HEK293 (cell line): ENCODE measurements at regions not wholly inside any gene's neighbourhood (a gene's known extent, or its start where the extent isn't known, plus 50 kb on each side); places are given as distances from the start of the nearest gene placed in this dataset.

Experiments
- CTCF ChIA-PET: fragments of 350-600 bp; formaldehyde crosslinking; extraction: SDS; loops from one replicate; lab custom pipeline; 2021; ENCODE audit warnings: antibody characterized with exemption; lab: Yijun Ruan, JAX
- POLR2A ChIA-PET: fragments of 300-600 bp; formaldehyde crosslinking; extraction: SDS; loops from one replicate; lab custom pipeline; 2020; ENCODE audit warnings: antibody characterized with exemption, inconsistent platforms; lab: Yijun Ruan, JAX
- H3K27ac ChIP-seq: fragments of 200-500 bp; sonication (Bioruptor generic); 2 replicates; pipeline ENCODE4 v1.5.1; 2014; ENCODE audit warnings: low read depth, low read length, control low read depth, inconsistent platforms; ENCODE audit errors: extremely low read depth
- H3K36me3 ChIP-seq, 2 experiments: fragments of 200-500 bp in 1 of 2; sonication (Bioruptor generic) in 1 of 2; 1 replicate in 1 of 2; 2 replicates in 1 of 2; pipeline ENCODE4 v1.5.1; 2014 to 2017; ENCODE audit warnings: inconsistent platforms in 2 of 2, low read length in 2 of 2; ENCODE audit not compliant: control insufficient read depth in 2 of 2, insufficient read depth in 1 of 2
- H3K4me1 ChIP-seq: fragments of 200-500 bp; sonication (Bioruptor generic); 2 replicates; pipeline ENCODE4 v1.5.1; 2014; ENCODE audit warnings: mild to moderate bottlenecking, low read length, inconsistent platforms; ENCODE audit not compliant: control insufficient read depth, insufficient read depth
- H3K4me3 ChIP-seq: 2 replicates; pipeline ENCODE4 v1.5.1; 2011; ENCODE audit warnings: low read depth, mild to moderate bottlenecking, control low read depth, low read length, moderate library complexity
- H3K9me3 ChIP-seq: fragments of 200-500 bp; sonication (Bioruptor generic); 2 replicates; pipeline ENCODE4 v1.5.1; 2014; ENCODE audit warnings: low read depth, low read length, inconsistent platforms; ENCODE audit not compliant: control insufficient read depth, insufficient read depth
- GLI4 ChIP-seq: fragments of 450-650 bp; formaldehyde crosslinking; IDR thresholded peaks from 2 replicates; pipeline ENCODE4 v1.5.1; 2016; ENCODE audit warnings: missing biosample characterization, missing genetic modification characterization
- GLIS1 ChIP-seq: fragments of 450-650 bp; formaldehyde crosslinking; IDR thresholded peaks from 2 replicates; pipeline ENCODE4 v1.5.1; 2016; ENCODE audit warnings: missing biosample characterization, missing genetic modification characterization
- PRDM1 ChIP-seq: fragments of 450-650 bp; formaldehyde crosslinking; IDR thresholded peaks from 2 replicates; pipeline ENCODE4; 2016; ENCODE audit warnings: missing biosample characterization, missing genetic modification characterization
- SCRT2 ChIP-seq: fragments of 450-650 bp; formaldehyde crosslinking; IDR thresholded peaks from 2 replicates; pipeline ENCODE4 v1.5.1; 2016; ENCODE audit warnings: missing biosample characterization, missing genetic modification characterization
- YY2 ChIP-seq: fragments of 450-650 bp; formaldehyde crosslinking; IDR thresholded peaks from 2 replicates; pipeline ENCODE4 v1.5.1; 2016; ENCODE audit warnings: missing biosample characterization, missing genetic modification characterization
- ZBTB17 ChIP-seq: fragments of 450-650 bp; formaldehyde crosslinking; IDR thresholded peaks from 2 replicates; pipeline ENCODE4 v1.5.1; 2016; ENCODE audit warnings: missing biosample characterization, missing genetic modification characterization
- ZNF10 ChIP-seq: fragments of 450-650 bp; formaldehyde crosslinking; IDR thresholded peaks from 2 replicates; pipeline ENCODE4 v1.5.1; 2017; ENCODE audit warnings: missing biosample characterization, missing genetic modification characterization
- ZNF121 ChIP-seq: fragments of 450-650 bp; formaldehyde crosslinking; IDR thresholded peaks from 2 replicates; pipeline ENCODE4 v1.5.1; 2016; ENCODE audit warnings: missing biosample characterization, missing genetic modification characterization
- ZNF239 ChIP-seq: fragments of 450-650 bp; formaldehyde crosslinking; IDR thresholded peaks from 2 replicates; pipeline ENCODE4 v1.5.1; 2016; ENCODE audit warnings: missing biosample characterization, missing genetic modification characterization
- ZNF350 ChIP-seq: fragments of 450-650 bp; formaldehyde crosslinking; IDR thresholded peaks from 2 replicates; pipeline ENCODE4 v1.5.0; 2017; ENCODE audit warnings: missing biosample characterization, mild to moderate bottlenecking, missing genetic modification characterization
- ZNF362 ChIP-seq: fragments of 450-650 bp; formaldehyde crosslinking; IDR thresholded peaks from 2 replicates; pipeline ENCODE4 v1.5.1; 2016; ENCODE audit warnings: missing biosample characterization, missing genetic modification characterization
- ZNF366 ChIP-seq: fragments of 450-650 bp; formaldehyde crosslinking; conservative IDR thresholded peaks from 2 replicates; pipeline ENCODE4 v1.5.1; 2016; ENCODE audit warnings: missing biosample characterization, missing genetic modification characterization
- ZNF398 ChIP-seq: fragments of 450-650 bp; formaldehyde crosslinking; IDR thresholded peaks from 2 replicates; pipeline ENCODE4 v1.5.1; 2017; ENCODE audit warnings: missing biosample characterization, missing genetic modification characterization
- ZNF473 ChIP-seq: fragments of 450-650 bp; formaldehyde crosslinking; IDR thresholded peaks from 2 replicates; pipeline ENCODE4 v1.5.1; 2017; ENCODE audit warnings: missing biosample characterization, missing genetic modification characterization
- ZNF585B ChIP-seq: fragments of 450-650 bp; formaldehyde crosslinking; IDR thresholded peaks from 2 replicates; pipeline ENCODE4 v1.5.1; 2016; ENCODE audit warnings: missing biosample characterization, missing genetic modification characterization
- ZNF692 ChIP-seq: fragments of 450-650 bp; formaldehyde crosslinking; IDR thresholded peaks from 2 replicates; pipeline ENCODE4 v1.5.1; 2016; ENCODE audit warnings: missing biosample characterization, missing genetic modification characterization
- ZNF76 ChIP-seq: fragments of 450-650 bp; formaldehyde crosslinking; IDR thresholded peaks from 2 replicates; pipeline ENCODE4; 2016; ENCODE audit warnings: low read depth, missing biosample characterization, missing genetic modification characterization, borderline replicate concordance
- ZSCAN16 ChIP-seq: fragments of 450-650 bp; formaldehyde crosslinking; IDR thresholded peaks from 2 replicates; pipeline ENCODE4 v1.5.1; 2016; ENCODE audit warnings: missing biosample characterization, missing genetic modification characterization
- ZSCAN18 ChIP-seq: fragments of 450-650 bp; formaldehyde crosslinking; IDR thresholded peaks from 2 replicates; pipeline ENCODE4 v1.5.1; 2016; ENCODE audit warnings: missing biosample characterization, missing genetic modification characterization
- ZSCAN4 ChIP-seq: fragments of 450-650 bp; formaldehyde crosslinking; IDR thresholded peaks from 2 replicates; pipeline ENCODE4 v1.5.1; 2017; ENCODE audit warnings: missing biosample characterization, missing genetic modification characterization

GRCh38 chr12:97681612-97682504 is 219.3 kb downstream of the RMST start:
- Histone ChIP-seq H3K36me3 (no peaks in the 10 kb centered on the region), H3K4me1 (no peaks in the 10 kb centered on the region), H3K27ac (no peak overlapping the region), H3K4me3 (no peak overlapping the region), H3K9me3 (no peaks in the 10 kb centered on the region)
- TF ChIP-seq ZNF10 (tag by site-specific recombination) (no peak), SCRT2 (tag by site-specific recombination) (no peak), ZNF585B (tag by site-specific recombination) (no peak), ZNF121 (tag by site-specific recombination) (no peak), ZSCAN4 (tag by site-specific recombination) (no peak), ZSCAN16 (tag by site-specific recombination) (no peak), GLI4 (tag by site-specific recombination) (no peak), ZNF398 (tag by site-specific recombination) (no peak), ZNF76 (tag by site-specific recombination) (no peak)
- CTCF ChIA-PET: interaction anchor here (0.6 kb wide), 1 partner anchor 840 kb away, joined by 3 read pairs; no protein-coding TSS in a partner anchor
- POLR2A ChIA-PET: no interaction called here

- no peak overlapping the region for H3K4me3 ChIP-seq
- no peaks in the 10 kb centered on the region for H3K36me3 ChIP-seq
- ChIA-PET POLR2A (no interaction called here), CTCF (no interaction called here)
- no peak overlapping the region for H3K27ac ChIP-seq
- no peaks in the 10 kb centered on the region for H3K4me1 ChIP-seq
- H3K9me3 ChIP-seq: no peaks in the 10 kb centered on the region
- TF ChIP-seq GLIS1 (no peak), ZNF239 (tag by site-specific recombination) (no peak), ZNF473 (no peak), ZNF350 (tag by site-specific recombination) (no peak), ZNF366 (tag by site-specific recombination) (peak; percentile 74), ZBTB17 (tag by site-specific recombination) (no peak), PRDM1 (tag by site-specific recombination) (peak; percentile 90), ZSCAN18 (no peak), ZNF362 (no peak), ZNF692 (no peak), YY2 (tag by site-specific recombination) (no peak)
These were observed 222.8 kb downstream of the RMST start for GRCh38 chr12:97685360-97685759.
